MM.1S (cell line): ENCODE measurements at regions not wholly inside any gene's neighbourhood (a gene's known extent, or its start where the extent isn't known, plus 50 kb on each side); places are given as distances from the start of the nearest gene placed in this dataset.
A peak's percentile ranks its signal among the peaks of the same experiment; 100 is the strongest.

Experiments
- DNase-seq: peaks from one replicate; pipeline ENCODE4 v3.0.0-alpha.2; 2015
- H2AFZ ChIP-seq: fragments of 300-600 bp; sonication (generic); 2 replicates; pipeline ENCODE4 v1.6.0; 2016; ENCODE audit warnings: antibody characterized with exemption, low read length
- H3F3A ChIP-seq: fragments of 300-600 bp; sonication (generic); 2 replicates; pipeline ENCODE4 v1.6.1; 2016; ENCODE audit warnings: mild to moderate bottlenecking, antibody characterized with exemption, low read length, moderate library complexity, mixed read lengths; ENCODE audit not compliant: insufficient read depth
- H3K27ac ChIP-seq: fragments of 300-600 bp; sonication (generic); 2 replicates; pipeline ENCODE4 v1.5.1; 2016; ENCODE audit warnings: mild to moderate bottlenecking, low read length
- H3K27me3 ChIP-seq: fragments of 300-600 bp; sonication (generic); replicated peaks from 2 replicates; pipeline ENCODE4 v1.6.0; 2016; ENCODE audit warnings: low read length; ENCODE audit not compliant: insufficient read depth
- H3K36me3 ChIP-seq: fragments of 300-600 bp; sonication (generic); replicated peaks from 2 replicates; pipeline ENCODE4 v1.6.1; 2016; ENCODE audit warnings: mild to moderate bottlenecking, low read length, mixed read lengths; ENCODE audit not compliant: insufficient read depth
- H3K4me1 ChIP-seq: fragments of 300-600 bp; sonication (generic); 2 replicates; pipeline ENCODE4 v1.6.1; 2016; ENCODE audit warnings: low read length, mixed read lengths
- H3K4me2 ChIP-seq: fragments of 300-600 bp; sonication (generic); 2 replicates; pipeline ENCODE4 v1.6.0; 2016; ENCODE audit warnings: low read depth, low read length
- H3K4me3 ChIP-seq: fragments of 300-600 bp; sonication (generic); 2 replicates; pipeline ENCODE4 v1.5.1; 2016; ENCODE audit warnings: low read length, mixed read lengths
- H3K79me2 ChIP-seq: fragments of 300-600 bp; sonication (generic); 2 replicates; pipeline ENCODE4 v1.6.1; 2016; ENCODE audit warnings: mixed run types, low read length, mixed read lengths
- H3K9ac ChIP-seq: fragments of 300-600 bp; sonication (generic); 2 replicates; pipeline ENCODE4 v1.6.1; 2016; ENCODE audit warnings: low read length, mixed read lengths
- H3K9me2 ChIP-seq: fragments of 300-600 bp; sonication (generic); replicated peaks from 2 replicates; pipeline ENCODE4 v1.6.1; 2016; ENCODE audit warnings: mild to moderate bottlenecking, low read length, mixed read lengths; ENCODE audit not compliant: insufficient read depth
- H3K9me3 ChIP-seq: fragments of 300-600 bp; sonication (generic); replicated peaks from 2 replicates; pipeline ENCODE4 v1.6.1; 2016; ENCODE audit warnings: mild to moderate bottlenecking, low read length, mixed read lengths; ENCODE audit not compliant: insufficient read depth
- H4K20me1 ChIP-seq: fragments of 300-600 bp; sonication (generic); 2 replicates; pipeline ENCODE4 v1.6.1; 2016; ENCODE audit warnings: mild to moderate bottlenecking, low read length, moderate library complexity, mixed read lengths; ENCODE audit not compliant: insufficient read depth
- CTCF ChIP-seq: fragments of 300-600 bp; sonication (generic); IDR thresholded peaks from 2 replicates; pipeline ENCODE4 v1.5.1; 2016; ENCODE audit warnings: antibody characterized with exemption, low read length, mixed read lengths
- EZH2 ChIP-seq: fragments of 300-600 bp; sonication (generic); optimal IDR thresholded peaks from 2 replicates; pipeline ENCODE3; 2017; ENCODE audit warnings: low read depth, mild to moderate bottlenecking, antibody characterized with exemption, low read length, mixed read lengths

DNA sequence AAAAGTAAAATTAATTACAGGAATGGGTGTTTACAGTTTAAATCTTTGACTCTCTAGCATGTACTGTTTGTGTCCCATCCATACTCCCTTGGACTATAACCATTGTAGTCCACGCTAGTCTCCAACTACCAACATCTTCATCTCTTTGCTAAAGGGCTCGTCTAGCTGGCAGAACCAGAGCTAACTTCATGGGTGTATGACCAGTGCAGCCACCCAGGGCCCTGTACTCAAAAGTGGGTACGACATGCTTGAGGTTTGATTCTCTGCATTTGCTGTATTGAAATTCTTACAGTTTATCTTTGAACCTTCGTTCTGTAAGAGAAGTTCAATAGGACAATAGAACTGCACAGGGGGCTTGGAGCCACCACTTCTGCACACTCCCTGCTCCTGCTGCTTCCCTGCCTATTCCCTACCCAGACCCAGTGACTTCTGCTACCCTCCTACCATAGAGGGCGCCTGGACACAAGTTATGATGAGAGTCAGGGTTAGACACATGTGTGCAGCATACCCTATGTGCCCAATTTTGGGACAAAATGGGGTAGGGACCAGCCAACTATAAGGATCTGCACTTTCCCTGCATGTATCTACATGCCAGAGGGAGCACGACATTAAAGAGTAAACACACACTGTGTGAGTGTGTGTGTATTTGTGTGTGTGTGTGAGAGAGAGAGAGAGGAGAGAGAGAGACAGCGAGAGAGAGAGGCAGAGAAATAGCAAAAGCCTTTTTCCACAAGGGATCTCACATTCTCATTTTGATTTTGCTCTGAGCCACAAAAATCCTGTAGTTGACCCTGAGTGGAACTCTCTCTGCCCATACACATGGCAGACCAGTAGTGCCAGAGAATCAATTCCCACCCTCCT lies 59.0 kb upstream of the NECTIN3 start:
- no peaks in the 10 kb centered on the region for H3K9me2 ChIP-seq
- no peak overlapping the region for H3K4me2 ChIP-seq
- H3K27me3 ChIP-seq: no peaks in the 10 kb centered on the region
- DNase-seq: no peak
- TF ChIP-seq EZH2 (no peak), CTCF (peak; percentile 19; the same call in 1 of the 2 replicates)
- no peaks in the 10 kb centered on the region for H3K79me2 ChIP-seq
- no peaks in the 10 kb centered on the region for H3K36me3 ChIP-seq
- no peak overlapping the region for H3K27ac ChIP-seq
- H3K9ac ChIP-seq: no peak overlapping the region
- no peaks in the 10 kb centered on the region for H3K9me3 ChIP-seq
- H3K4me1 ChIP-seq: no peaks in the 10 kb centered on the region
- H3K4me3 ChIP-seq: no peak overlapping the region
- H4K20me1 ChIP-seq: no peaks in the 10 kb centered on the region
- no peak overlapping the region for H2AFZ ChIP-seq
- no peaks in the 10 kb centered on the region for H3F3A ChIP-seq
